GM10266 (cell line): ENCODE measurements at regions not wholly inside any gene's neighbourhood (a gene's known extent, or its start where the extent isn't known, plus 50 kb on each side); places are given as distances from the start of the nearest gene placed in this dataset.

Source experiments
- DNase-seq: peaks from one replicate; pipeline ENCODE4 v3.0.0; 2012; ENCODE audit errors: extremely low spot score
- TF ChIP-seq, protein P1 (sequence below): IDR thresholded peaks from 2 replicates; pipeline ENCODE4 v1.5.1; 2012; ENCODE audit warnings: mild to moderate bottlenecking, low read depth; ENCODE audit not compliant: control insufficient read depth, insufficient read depth; ENCODE audit errors: missing control alignments

DNA sequence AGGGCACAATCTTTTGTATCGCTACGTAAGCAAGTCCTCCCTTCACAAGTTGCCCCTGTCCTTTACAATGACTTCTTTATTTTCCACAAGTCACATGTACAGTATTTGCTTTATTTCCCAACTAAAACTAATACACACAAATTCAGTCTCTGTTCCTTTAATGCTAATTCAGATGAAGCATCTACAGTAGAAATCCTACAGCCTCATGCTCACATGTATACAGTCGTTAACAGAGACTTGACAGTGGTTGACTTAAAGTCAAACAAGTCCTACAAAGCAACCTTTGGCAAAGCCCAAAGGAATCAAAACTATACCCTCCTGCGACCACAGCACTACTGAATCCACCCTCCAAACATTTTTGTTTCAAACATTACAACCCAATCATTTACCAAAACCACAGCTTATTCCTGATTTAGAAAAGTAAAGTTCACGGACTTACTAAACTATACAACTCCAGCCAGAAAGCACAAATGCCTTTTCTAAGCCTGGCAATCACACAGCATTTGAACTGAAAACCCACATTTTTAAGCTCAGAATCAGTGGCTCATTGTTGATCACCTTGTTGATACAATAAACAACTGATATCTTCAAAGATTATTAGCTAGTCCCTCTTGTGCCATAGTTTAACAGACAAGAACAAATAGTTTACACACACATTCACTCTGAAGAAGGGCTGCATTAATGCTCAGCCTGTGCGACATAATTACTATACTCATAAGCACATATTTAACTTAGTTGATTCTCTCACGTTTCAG lies 70.9 kb upstream of the NHSL1 start:
- DNase-seq: no peak
- TF ChIP-seq, protein P1, sequence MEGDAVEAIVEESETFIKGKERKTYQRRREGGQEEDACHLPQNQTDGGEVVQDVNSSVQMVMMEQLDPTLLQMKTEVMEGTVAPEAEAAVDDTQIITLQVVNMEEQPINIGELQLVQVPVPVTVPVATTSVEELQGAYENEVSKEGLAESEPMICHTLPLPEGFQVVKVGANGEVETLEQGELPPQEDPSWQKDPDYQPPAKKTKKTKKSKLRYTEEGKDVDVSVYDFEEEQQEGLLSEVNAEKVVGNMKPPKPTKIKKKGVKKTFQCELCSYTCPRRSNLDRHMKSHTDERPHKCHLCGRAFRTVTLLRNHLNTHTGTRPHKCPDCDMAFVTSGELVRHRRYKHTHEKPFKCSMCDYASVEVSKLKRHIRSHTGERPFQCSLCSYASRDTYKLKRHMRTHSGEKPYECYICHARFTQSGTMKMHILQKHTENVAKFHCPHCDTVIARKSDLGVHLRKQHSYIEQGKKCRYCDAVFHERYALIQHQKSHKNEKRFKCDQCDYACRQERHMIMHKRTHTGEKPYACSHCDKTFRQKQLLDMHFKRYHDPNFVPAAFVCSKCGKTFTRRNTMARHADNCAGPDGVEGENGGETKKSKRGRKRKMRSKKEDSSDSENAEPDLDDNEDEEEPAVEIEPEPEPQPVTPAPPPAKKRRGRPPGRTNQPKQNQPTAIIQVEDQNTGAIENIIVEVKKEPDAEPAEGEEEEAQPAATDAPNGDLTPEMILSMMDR: no peak

DNA sequence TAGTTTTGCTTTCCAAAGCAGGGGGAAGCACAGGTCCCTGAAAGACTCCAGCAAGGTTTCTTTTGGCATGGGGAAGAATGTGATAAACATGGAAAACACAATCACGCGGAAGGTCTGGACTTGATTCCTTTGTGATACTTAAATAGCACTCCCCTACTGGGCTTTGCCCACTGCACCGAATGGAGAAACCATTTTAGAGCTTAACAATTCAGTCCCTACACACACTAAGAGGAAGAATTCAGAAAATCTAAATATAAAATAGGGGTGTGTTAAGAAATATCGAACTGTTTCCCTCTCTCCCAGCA lies 71.4 kb upstream of the NHSL1 start:
- TF ChIP-seq, protein P1: no peak
- no peak for DNase-seq

DNA sequence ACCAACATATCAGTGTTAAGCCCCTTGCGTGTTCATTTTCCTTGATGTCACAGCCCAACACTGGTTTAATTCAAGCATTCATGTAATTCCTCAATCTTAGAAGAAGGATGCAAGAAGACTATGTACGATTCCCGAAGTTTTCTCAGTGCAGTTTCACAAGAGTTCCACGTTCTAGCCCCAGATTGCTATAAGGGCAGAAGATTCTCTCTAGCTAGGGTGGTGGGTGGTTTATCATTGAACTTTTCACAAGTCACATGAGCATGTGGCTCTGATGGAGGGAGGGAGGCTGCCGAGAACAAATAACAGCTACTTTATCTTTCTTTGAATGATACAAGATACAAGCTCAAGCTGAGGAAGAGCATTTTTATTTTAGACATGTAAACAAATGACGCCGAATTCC lies 71.9 kb upstream of the NHSL1 start:
- TF ChIP-seq, protein P1: no peak
- DNase-seq: no peak

DNA sequence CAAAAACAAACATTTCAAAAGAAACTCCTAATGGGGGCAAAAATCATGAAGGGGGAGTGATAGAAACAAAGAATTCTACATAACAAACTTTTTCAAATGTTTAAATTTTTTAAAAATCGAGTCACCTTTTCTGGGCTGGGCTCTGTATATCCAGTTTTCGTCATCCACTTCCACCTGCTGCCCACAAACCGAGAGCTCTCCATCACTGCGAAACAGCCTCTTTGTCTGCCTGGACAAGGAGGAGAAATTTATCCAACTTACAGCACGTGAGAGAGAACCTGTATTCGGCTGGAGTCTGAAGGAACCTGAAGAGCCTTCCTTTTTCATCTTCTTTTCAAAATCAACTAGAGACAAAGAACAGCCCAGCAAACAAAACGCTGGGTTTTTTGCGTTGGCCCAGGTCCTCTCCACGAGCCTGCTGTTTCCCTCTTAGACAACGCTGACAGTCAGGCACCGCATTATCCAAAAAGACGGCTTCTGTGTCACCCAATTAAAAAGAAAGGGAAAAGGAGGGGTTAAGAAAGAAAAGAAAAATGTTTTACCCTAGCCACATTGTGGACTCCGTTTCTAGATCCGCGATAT lies 72.4 kb upstream of the NHSL1 start:
- TF ChIP-seq, protein P1: no peak
- DNase-seq: no peak

DNA sequence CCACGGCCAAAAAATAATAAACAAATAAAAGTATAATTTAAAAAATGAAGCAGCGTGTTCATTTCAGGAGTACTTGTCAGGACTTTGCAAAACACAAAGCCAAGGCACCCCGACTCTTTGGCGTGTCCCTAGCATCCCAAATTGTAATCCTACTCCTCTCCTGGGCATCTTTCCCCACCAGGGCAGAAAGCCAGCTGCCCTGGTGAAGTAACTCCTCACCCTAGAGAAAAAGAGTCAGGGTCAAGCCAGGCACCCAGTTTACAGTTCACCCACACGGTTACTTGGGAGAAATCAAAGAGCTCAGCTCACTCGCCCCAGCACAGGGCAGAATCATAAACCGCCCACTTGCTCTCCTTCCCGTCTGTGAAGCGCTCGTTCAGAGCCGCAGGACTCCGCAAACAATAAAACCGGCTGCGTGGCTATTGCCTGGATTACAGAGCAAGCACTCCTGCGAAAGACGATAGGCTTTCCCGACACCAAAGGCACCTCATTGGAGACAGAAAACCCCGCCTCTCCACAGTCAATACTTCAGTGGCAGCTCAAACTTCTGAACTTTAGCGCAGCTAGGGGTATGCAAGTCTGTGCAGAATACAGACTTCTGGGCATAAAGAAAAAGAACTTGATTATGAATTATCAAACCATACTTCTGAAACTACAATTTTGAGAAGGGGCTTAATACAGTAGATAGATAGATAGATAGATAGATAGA lies 73.0 kb upstream of the NHSL1 start:
- TF ChIP-seq, protein P1: no peak
- no peak for DNase-seq

DNA sequence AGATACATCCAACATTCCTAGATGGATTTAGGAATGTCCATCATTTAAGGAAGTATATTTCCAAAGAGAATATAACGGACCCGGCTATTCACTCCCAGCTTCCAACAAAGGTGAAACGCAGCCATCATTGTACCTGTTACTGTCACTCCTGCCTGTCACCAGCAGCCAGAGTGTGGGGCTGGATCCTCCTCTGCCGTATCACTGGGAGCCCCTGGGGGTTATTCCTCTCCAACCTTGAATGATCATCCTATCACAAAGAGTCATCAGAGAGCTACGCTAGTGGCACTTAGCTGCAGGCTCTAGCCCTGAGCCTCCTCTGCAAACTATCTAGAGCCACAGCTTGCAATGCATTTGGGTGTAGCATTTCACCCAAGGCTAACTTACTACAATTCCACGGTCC lies 73.6 kb upstream of the NHSL1 start:
- TF ChIP-seq, protein P1: no peak
- DNase-seq: no peak

DNA sequence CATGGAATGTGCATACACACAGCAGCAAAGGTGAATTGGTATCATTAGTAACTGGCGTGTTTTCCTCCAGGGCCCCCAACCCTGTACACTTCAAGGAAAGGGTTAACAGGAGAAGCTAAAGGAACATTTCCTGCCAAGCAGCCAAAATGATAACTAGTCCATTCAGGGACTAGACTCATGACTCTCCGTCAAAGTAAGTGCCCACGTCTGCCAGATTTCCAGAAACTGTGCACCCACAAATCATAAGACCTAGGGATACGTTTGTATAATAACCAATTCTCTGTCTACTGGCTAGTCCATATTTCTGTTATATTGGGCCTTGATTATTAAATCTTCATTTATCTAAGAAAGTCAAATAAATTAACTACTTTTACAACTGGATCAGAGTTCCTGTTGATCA lies 76.0 kb upstream of the NHSL1 start:
- TF ChIP-seq, protein P1: no peak
- no peak for DNase-seq
